CD4-positive, alpha-beta T cell treated with Interleukin-6 at 100 ng/mL for 8 hours (primary cell): ENCODE measurements at regions not wholly inside any gene's neighbourhood (a gene's known extent, or its start where the extent isn't known, plus 50 kb on each side); places are given as distances from the start of the nearest gene placed in this dataset.
"Not testable (repeated sequence)": the region's sequence is repeated elsewhere in the genome, so short reads cannot be mapped to it uniquely, and the experiment has no call there.

Source experiments
- DNase-seq: peaks from one replicate; pipeline ENCODE4 v3.0.0-alpha.2; 2020; ENCODE audit warnings: mixed read lengths, low spot score

DNA sequence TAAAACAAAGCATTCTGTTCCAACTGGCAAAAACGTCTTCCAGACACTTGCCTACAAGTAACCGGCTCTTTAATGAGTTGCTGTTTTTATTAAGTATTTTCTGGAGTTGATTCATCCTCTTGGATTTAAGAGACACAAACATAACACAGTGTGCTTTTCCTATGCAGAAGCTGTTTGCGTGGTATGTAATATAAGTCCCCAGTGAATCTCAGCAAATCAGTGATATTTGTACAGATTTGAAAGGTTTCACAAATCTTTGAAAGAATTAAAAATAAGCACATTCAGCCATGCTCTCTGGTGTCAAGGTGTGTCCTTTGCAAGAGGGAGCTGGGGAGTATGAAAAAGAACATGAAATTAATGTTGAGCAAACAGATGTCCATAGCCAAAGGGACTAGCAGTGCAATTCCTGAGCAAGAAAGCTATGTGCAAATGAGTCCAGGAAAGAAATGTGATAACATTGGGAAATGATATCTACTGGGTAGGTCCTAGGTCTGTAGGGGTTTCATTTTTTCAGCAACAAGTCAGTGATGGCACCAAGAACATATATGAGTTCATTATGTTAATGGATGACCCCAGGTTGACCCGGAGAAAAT, 170.1 kb upstream of the PHACTR1 start:
- no peak for DNase-seq

- no peak for DNase-seq
Measured at GRCh38 chr6:12548526-12548925, 168.0 kb upstream of the PHACTR1 start.

GRCh38 chr6:12549445-12549844, 167.1 kb upstream of the PHACTR1 start:
- not testable (repeated sequence) for DNase-seq

- not testable (repeated sequence) for DNase-seq
Measured at GRCh38 chr6:12554820-12555219, 161.7 kb upstream of the PHACTR1 start.

DNA sequence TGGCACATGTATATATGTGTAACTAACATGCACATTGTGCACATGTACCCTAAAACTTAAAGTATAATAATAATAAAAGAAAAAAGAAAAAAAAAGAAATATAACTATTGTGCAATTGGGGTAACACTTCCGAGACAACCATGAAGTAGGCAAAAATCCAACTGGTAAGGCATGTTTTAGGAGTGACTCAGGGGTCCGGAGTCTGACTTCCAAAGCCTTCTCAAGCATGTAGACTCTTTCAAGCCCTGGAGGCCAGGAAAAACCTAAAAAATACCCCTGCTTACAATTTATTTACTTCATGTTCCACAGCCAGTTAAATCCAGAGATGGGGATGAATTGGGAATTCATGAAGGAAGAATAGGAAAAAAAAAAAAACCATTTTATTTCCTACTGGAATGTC, 161.3 kb upstream of the PHACTR1 start:
- DNase-seq = no peak

DNA sequence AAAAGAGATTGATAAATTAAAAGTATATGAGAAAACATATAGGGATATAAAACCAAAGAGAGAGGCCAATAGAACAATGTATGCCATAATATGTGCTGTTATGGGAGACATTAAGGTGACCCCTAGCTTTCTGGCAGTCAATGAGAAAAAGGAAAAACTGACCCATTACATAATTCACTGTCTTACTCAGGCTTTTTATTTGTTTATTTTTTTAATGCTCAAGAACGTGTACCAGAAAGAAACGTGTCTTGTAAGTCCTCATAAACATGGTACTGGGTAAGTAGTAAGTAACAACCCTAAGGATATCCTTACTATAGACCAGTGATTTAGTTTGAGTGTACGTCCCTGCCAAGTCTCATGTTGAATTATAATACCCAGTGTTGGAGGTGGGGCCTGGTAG, 160.8 kb upstream of the PHACTR1 start:
- DNase-seq = no peak

DNA sequence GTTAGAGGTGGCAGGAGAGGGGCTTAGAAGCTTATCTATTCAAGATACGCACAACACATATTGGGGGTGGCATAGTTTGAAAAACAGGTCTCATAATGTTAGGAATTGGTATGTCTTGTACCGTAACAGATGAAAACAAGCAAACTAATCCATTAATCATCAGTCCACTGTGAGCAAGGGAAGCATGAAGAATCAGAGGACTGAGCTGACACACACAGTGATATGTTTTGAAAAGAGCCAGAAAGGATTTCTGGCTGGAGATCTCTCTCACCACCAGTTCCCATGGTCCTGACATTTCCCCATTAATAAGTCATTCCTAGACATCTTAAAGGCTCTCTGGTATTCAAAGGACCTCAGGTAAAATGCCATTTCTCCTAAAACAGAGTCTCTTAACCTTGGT, 158.8 kb upstream of the PHACTR1 start:
- DNase-seq = no peak

DNA sequence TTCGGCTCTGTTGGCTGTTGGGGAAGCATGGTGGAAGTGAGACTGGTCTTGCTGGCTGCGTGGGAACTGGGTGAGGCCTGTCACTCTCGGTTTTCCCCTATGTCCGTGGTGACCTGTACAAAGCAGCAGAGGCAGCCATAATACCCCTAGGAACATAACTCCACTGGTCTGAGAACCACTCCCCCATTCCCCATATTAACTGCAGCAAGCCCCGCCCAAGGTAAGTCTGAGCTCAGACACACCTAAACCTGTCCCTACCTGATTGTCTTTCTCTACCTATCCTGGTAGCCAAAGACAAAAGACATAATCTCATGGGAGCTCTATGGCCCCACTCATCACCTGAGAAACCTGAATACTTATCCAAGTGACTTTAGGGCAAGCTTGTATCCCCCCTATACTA, 156.3 kb upstream of the PHACTR1 start:
- no peak for DNase-seq

GRCh38 chr6:12566618-12567123, 149.9 kb upstream of the PHACTR1 start:
- no peak for DNase-seq

DNA sequence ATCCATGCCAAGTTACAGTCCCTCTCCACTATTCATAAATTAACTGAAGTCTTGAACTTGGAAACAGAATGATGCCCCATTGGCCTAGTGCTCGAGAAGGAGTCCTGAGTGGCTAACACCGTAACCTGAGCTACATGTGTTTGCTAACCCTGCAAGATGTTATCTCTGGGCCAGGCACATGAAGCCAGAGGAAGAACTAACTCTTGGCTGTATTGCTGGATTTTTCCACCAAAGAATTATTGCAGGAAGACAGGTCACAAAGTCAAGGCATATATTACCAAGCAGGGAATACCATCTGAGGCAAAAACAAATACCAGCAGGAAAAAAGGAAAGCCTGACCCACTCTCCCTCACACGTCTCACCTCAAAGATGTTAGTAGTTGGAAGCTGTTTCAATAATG, 148.9 kb upstream of the PHACTR1 start:
- DNase-seq = no peak

DNA sequence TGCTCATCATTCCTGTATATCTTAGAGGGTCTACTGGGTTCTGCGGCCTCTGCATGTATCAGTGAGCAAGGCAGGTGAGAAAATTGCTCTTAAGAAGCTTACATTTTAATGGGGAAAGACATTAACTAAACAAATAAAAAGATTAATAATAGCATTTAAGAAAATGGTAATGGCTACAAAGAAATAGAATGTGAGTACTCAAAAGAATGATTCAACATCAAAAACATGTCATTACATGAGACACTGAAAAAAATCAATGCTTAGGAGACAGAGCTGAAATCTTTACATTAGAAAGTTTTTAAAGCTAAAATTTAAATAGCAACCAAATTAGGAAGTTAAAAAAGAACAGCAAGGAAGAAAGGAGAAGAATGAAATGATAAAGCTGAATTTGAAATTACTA, 146.9 kb upstream of the PHACTR1 start:
- no peak for DNase-seq

GRCh38 chr6:12570461-12571030, 146.0 kb upstream of the PHACTR1 start:
- DNase-seq = no peak

DNA sequence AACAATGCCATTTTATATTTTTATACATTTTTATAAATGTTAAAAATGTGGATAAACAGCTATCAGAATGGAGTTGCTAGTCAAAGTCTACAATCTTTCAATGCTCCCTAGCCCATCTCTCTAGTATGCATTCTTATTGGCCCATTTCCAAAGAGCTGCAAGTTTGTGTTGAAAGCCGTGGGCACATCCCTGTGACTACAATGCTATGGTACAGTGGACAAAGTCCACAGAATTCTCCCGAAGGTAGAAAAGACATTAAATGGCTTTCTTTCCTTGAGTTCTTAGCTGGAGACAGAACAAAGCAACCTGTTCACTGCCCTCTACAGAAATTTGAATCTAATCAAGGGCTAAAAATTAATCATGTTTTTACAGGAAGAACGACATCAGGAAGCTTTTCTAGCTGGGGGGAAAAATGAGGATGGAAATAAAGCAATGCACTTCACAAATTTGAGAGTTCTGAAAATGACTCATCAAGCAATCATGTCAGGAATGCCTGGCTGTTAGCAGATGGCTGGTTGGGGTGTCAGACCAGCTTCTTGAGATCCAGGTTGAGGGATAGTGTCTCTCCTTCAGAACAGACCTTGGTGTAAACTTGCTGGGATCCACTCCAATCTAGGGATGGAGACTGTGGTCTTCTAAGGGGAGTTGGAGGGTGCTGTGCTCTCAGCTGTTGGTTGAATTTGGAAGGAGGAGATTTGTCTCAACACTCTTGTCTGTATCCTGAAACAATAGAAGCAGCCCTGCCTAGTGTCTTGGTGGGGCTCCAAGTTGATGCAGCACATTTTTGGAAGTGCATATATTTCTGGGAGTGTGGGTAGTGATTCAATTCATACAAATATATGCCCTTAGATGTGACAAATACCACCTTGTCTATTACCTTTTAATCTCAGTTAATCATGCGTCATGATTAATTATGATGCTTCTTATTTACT, 143.4 kb upstream of the PHACTR1 start:
- DNase-seq = no peak

GRCh38 chr6:12575961-12576360, 140.6 kb upstream of the PHACTR1 start:
- no peak for DNase-seq

GRCh38 chr6:12576389-12576788, 140.2 kb upstream of the PHACTR1 start:
- DNase-seq = no peak

DNA sequence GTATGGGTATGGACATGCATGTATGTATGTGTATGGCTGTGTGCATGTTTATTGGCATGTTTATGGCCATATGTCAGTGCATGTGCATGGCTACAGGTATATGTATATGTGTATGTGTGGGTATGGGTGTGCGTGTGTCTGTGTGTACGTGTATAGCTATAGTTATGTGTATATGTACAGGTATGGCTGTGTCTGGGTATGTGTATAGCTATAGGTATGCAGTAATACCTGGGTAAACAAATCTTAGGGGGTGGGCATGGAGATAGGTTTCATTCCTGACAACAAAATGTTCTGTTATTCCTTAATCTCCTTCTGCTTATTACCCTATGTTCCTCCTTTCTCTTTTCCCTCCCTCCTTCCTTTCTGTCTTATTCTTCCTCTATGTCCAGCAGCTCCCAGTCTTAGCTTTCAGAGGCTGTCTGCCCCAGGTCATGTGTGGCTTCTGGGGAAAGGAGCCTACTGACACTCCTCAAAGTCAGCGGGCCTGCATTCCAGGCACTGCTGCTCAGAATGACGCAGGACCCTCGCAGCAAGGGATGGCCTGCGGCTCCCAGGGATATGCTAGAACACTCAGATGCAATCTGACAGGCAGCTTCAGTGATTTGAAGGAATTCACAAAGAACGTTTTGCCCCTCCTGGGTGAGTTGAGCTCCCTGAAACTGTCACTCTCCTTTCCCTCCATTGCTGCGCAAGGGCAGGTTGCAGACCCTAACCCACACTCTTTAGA, 139.3 kb upstream of the PHACTR1 start:
- no peak for DNase-seq

DNA sequence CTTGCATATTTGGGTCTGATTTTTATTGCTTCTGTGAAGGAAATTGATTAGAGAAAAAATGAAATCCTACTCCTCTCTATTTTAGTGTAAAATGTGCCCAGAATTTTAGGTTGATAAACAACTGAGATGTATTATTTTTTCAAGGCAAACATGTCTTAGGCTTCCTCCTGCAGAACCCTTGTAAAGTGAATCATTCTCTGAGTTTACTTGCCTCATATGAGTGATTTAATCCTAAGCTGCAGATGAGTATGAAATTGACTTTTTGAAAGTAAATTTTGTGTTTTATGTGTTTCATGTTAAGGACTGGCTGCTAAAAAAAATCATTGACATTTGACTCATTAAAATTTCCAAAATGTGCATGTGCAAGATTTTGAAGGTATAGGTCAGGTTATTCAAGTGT, 138.5 kb upstream of the PHACTR1 start:
- DNase-seq = no peak

- no peak for DNase-seq
Measured at GRCh38 chr6:12578751-12579150, 137.8 kb upstream of the PHACTR1 start.

- DNase-seq = no peak
Measured at GRCh38 chr6:12580290-12580689, 136.3 kb upstream of the PHACTR1 start.

GRCh38 chr6:12582421-12583110, 134.0 kb upstream of the PHACTR1 start:
- no peak for DNase-seq

- DNase-seq = no peak
Measured at GRCh38 chr6:12584631-12585405, 131.7 kb upstream of the PHACTR1 start.
